IMR-90 (cell line): ENCODE measurements at regions not wholly inside any gene's neighbourhood (a gene's known extent, or its start where the extent isn't known, plus 50 kb on each side); places are given as distances from the start of the nearest gene placed in this dataset.

Source experiments
- CEBPB ChIP-seq: IDR thresholded peaks from 2 replicates; pipeline ENCODE4 v1.6.1; 2012; ENCODE audit warnings: low read depth, low read length, improper control_type of control experiment
- MAFK ChIP-seq: IDR thresholded peaks from 2 replicates; pipeline ENCODE4 v1.6.1; 2012; ENCODE audit warnings: low read depth, low read length, improper control_type of control experiment
- MAZ ChIP-seq: IDR thresholded peaks from 2 replicates; pipeline ENCODE4 v1.6.1; 2012; ENCODE audit warnings: low read depth, mild to moderate bottlenecking, low read length, improper control_type of control experiment, moderate library complexity, borderline replicate concordance
- MXI1 ChIP-seq: IDR thresholded peaks from 2 replicates; pipeline ENCODE4 v1.6.1; 2012; ENCODE audit warnings: low read depth, mild to moderate bottlenecking, low read length, moderate library complexity, borderline replicate concordance
- NFE2L2 ChIP-seq: fragments of 150-350 bp; IDR thresholded peaks from 2 replicates; pipeline ENCODE4 v1.6.1; 2016; ENCODE audit warnings: low read depth, mild to moderate bottlenecking, low read length
- POLR2A ChIP-seq: IDR thresholded peaks from 2 replicates; pipeline ENCODE4 v1.6.1; 2012; ENCODE audit warnings: mild to moderate bottlenecking, low read depth, low read length
- RAD21 ChIP-seq: IDR thresholded peaks from 2 replicates; pipeline ENCODE4 v1.6.1; 2012; ENCODE audit warnings: low read length, improper control_type of control experiment
- RCOR1 ChIP-seq: IDR thresholded peaks from 2 replicates; pipeline ENCODE4 v1.6.1; 2012; ENCODE audit warnings: mild to moderate bottlenecking, low read length, improper control_type of control experiment; ENCODE audit not compliant: insufficient replicate concordance
- RFX5 ChIP-seq: IDR thresholded peaks from 2 replicates; pipeline ENCODE4 v1.8.0; 2012; ENCODE audit warnings: low read depth, mild to moderate bottlenecking, low read length, moderate library complexity
- SMC3 ChIP-seq: fragments of 150-350 bp; IDR thresholded peaks from 2 replicates; pipeline ENCODE4 v1.6.1; 2016; ENCODE audit warnings: low read depth, mild to moderate bottlenecking, antibody characterized with exemption, low read length, moderate library complexity
- TF ChIP-seq, protein P1 (sequence below): conservative IDR thresholded peaks from 2 replicates; pipeline ENCODE4 v1.5.1; 2012; ENCODE audit warnings: mild to moderate bottlenecking, low read depth, low read length, improper control_type of control experiment
- TF ChIP-seq, protein P2 (sequence below): fragments of 150-350 bp; IDR thresholded peaks from 2 replicates; pipeline ENCODE4 v1.6.1; 2017; ENCODE audit warnings: mild to moderate bottlenecking, antibody characterized with exemption, low read length, low read depth
- TF ChIP-seq, protein P3 (sequence below): fragments of 150-350 bp; IDR thresholded peaks from 2 replicates; pipeline ENCODE4 v1.6.1; 2016; ENCODE audit warnings: low read depth, mild to moderate bottlenecking, low read length, moderate library complexity, borderline replicate concordance

GRCh38 chr5:29504411-29504810, 1689.1 kb upstream of the CDH6 start:
- TF ChIP-seq, protein P1, sequence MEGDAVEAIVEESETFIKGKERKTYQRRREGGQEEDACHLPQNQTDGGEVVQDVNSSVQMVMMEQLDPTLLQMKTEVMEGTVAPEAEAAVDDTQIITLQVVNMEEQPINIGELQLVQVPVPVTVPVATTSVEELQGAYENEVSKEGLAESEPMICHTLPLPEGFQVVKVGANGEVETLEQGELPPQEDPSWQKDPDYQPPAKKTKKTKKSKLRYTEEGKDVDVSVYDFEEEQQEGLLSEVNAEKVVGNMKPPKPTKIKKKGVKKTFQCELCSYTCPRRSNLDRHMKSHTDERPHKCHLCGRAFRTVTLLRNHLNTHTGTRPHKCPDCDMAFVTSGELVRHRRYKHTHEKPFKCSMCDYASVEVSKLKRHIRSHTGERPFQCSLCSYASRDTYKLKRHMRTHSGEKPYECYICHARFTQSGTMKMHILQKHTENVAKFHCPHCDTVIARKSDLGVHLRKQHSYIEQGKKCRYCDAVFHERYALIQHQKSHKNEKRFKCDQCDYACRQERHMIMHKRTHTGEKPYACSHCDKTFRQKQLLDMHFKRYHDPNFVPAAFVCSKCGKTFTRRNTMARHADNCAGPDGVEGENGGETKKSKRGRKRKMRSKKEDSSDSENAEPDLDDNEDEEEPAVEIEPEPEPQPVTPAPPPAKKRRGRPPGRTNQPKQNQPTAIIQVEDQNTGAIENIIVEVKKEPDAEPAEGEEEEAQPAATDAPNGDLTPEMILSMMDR = no peak
- TF ChIP-seq MXI1 = no peak
- TF ChIP-seq RCOR1 = no peak
- TF ChIP-seq NFE2L2 = no peak
- no peak for TF ChIP-seq POLR2A
- no peak for TF ChIP-seq RFX5
- TF ChIP-seq, protein P2, sequence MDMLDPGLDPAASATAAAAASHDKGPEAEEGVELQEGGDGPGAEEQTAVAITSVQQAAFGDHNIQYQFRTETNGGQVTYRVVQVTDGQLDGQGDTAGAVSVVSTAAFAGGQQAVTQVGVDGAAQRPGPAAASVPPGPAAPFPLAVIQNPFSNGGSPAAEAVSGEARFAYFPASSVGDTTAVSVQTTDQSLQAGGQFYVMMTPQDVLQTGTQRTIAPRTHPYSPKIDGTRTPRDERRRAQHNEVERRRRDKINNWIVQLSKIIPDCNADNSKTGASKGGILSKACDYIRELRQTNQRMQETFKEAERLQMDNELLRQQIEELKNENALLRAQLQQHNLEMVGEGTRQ = no peak
- no peak for TF ChIP-seq MAZ
- TF ChIP-seq RAD21 = no peak
- TF ChIP-seq, protein P3, sequence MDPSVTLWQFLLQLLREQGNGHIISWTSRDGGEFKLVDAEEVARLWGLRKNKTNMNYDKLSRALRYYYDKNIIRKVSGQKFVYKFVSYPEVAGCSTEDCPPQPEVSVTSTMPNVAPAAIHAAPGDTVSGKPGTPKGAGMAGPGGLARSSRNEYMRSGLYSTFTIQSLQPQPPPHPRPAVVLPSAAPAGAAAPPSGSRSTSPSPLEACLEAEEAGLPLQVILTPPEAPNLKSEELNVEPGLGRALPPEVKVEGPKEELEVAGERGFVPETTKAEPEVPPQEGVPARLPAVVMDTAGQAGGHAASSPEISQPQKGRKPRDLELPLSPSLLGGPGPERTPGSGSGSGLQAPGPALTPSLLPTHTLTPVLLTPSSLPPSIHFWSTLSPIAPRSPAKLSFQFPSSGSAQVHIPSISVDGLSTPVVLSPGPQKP = no peak
- no peak for TF ChIP-seq SMC3
- TF ChIP-seq MAFK = no peak
- no peak for TF ChIP-seq CEBPB
